Upper lobe of left lung (tissue), 6 donors: ENCODE measurements at regions not wholly inside any gene's neighbourhood (a gene's known extent, or its start where the extent isn't known, plus 50 kb on each side); places are given as distances from the start of the nearest gene placed in this dataset.

Experiments used
- ATAC-seq, 2 donors: fragments of 200-7000 bp; cut with Tn5 transposase; one replicate each; pipeline ENCODE4 v1.9.1; 2022; ENCODE audit warnings: mild to moderate bottlenecking in 2 of 2, moderate library complexity in 2 of 2; ENCODE audit not compliant: low FRiP score in 2 of 2
- DNase-seq, 2 donors: peaks; one replicate each; pipeline ENCODE4 v3.0.0-alpha.2; 2019 to 2020
- H3K27ac ChIP-seq, 4 donors: fragments of 200-600 bp; sonication (generic); one replicate each; pipeline ENCODE4 v1.5.1; 2016 to 2019
- H3K27me3 ChIP-seq, 4 donors: fragments of 200-600 bp; sonication (generic); one replicate each; pipeline ENCODE4 v1.5.1; 2017 to 2019
- H3K36me3 ChIP-seq, 4 donors: fragments of 200-600 bp; sonication (generic); one replicate each; pipeline ENCODE4 v1.5.1; 2016 to 2019
- H3K4me1 ChIP-seq, 4 donors: fragments of 200-600 bp; sonication (generic); one replicate each; pipeline ENCODE4 v1.5.1; 2018 to 2019
- H3K4me3 ChIP-seq, 4 donors: fragments of 200-600 bp; sonication (generic); one replicate each; pipeline ENCODE4 v1.5.1; 2017 to 2019; ENCODE audit warnings: mild to moderate bottlenecking in 2 of 4, moderate library complexity in 1 of 4
- H3K9me3 ChIP-seq, 4 donors: fragments of 200-600 bp; sonication (generic); one replicate each; pipeline ENCODE4 v1.5.1; 2018 to 2019
- CTCF ChIP-seq, 6 experiments: fragments of 450-650 bp in 4 of 6; fragments of 200-600 bp in 2 of 6; sonication (generic) in 2 of 6; IDR thresholded peaks; one replicate each; pipeline ENCODE4 v1.5.1; 2016 to 2019; ENCODE audit warnings: antibody characterized with exemption in 6 of 6
- EP300 ChIP-seq, 4 donors: sonication (generic); formaldehyde crosslinking; IDR thresholded peaks; one replicate each; pipeline ENCODE4 v1.5.1; 2017; ENCODE audit warnings: antibody characterized with exemption in 4 of 4, control low read depth in 2 of 4
- POLR2A ChIP-seq, 4 donors: fragments of 450-650 bp; IDR thresholded peaks; one replicate each; pipeline ENCODE4 v1.5.1; 2016 to 2017; ENCODE audit warnings: antibody characterized with exemption in 4 of 4, mild to moderate bottlenecking in 2 of 4
- POLR2AphosphoS5 ChIP-seq, 2 donors: sonication (generic); formaldehyde crosslinking; IDR thresholded peaks; one replicate each; pipeline ENCODE4 v1.5.1; 2017; ENCODE audit warnings: antibody characterized with exemption in 2 of 2
- WGBS, 2 donors: methylation state at CpG; one replicate each; pipeline ENCODE4 v1.1.5; 2017 to 2018; 5-methylcytosine and 5-hydroxymethylcytosine counted together
- donor health status: DM: no; HTN: no; CAD: no; lungs with moderate emphysema.
- donor health status: DM: no; HTN: yes; CAD: no; lungs with severe emphysema.

GRCh38 chr20:7195704-7196103 lies 428.2 kb downstream of the BMP2 start:
- DNase-seq (no peak), ATAC-seq (peak in 1 of 2 donors; percentile 58)
- WGBS, 2 donors, result 73 to 79% methylated on average over 5 of the region's 5 CpGs
- Histone ChIP-seq H3K27ac (no peak overlapping the region), H3K4me1 (no peaks in the 10 kb centered on the region), H3K4me3 (no peak overlapping the region), H3K9me3 (no peaks in the 10 kb centered on the region), H3K27me3 (no peaks in the 10 kb centered on the region), H3K36me3 (no peaks in the 10 kb centered on the region)
- TF ChIP-seq POLR2AphosphoS5 (IDR thresholded peaks at IDR 0.05), result no peak

GRCh38 chr20:7196481-7196880 lies 429.0 kb downstream of the BMP2 start:
- Histone ChIP-seq H3K36me3 (no peaks in the 10 kb centered on the region), H3K4me1 (no peaks in the 10 kb centered on the region), H3K27me3 (no peaks in the 10 kb centered on the region), H3K27ac (no peak overlapping the region), H3K4me3 (no peak overlapping the region), H3K9me3 (no peaks in the 10 kb centered on the region)
- WGBS, 2 donors, result 83 to 84% methylated on average over 1 of the region's 1 CpG
- DNase-seq (no peak), ATAC-seq (no peak)
- TF ChIP-seq POLR2AphosphoS5 (IDR thresholded peaks at IDR 0.05), result no peak
- TF ChIP-seq CTCF (IDR thresholded peaks at IDR 0.05), result no peak
- TF ChIP-seq EP300 (IDR thresholded peaks at IDR 0.05), result no peak
- no peak for TF ChIP-seq POLR2A (IDR thresholded peaks at IDR 0.05)

- Histone ChIP-seq H3K4me1 (no peaks in the 10 kb centered on the region), H3K4me3 (no peak overlapping the region), H3K27me3 (no peaks in the 10 kb centered on the region), H3K9me3 (no peaks in the 10 kb centered on the region), H3K36me3 (no peaks in the 10 kb centered on the region), H3K27ac (no peak overlapping the region)
- no peak for DNase-seq
- WGBS, 2 donors, result 77 to 82% methylated on average over 2 of the region's 2 CpGs
- TF ChIP-seq POLR2A (IDR thresholded peaks at IDR 0.05), result no peak
- TF ChIP-seq EP300 (IDR thresholded peaks at IDR 0.05), result no peak
- TF ChIP-seq POLR2AphosphoS5 (IDR thresholded peaks at IDR 0.05), result no peak
- TF ChIP-seq CTCF (IDR thresholded peaks at IDR 0.05), result no peak
- no peak for ATAC-seq
Measured at GRCh38 chr20:7199861-7200260, 432.4 kb downstream of the BMP2 start.

- Histone ChIP-seq H3K9me3 (no peaks in the 10 kb centered on the region), H3K27ac (no peak overlapping the region), H3K27me3 (no peaks in the 10 kb centered on the region), H3K4me1 (no peaks in the 10 kb centered on the region), H3K4me3 (no peak overlapping the region), H3K36me3 (no peaks in the 10 kb centered on the region)
- TF ChIP-seq POLR2AphosphoS5 (IDR thresholded peaks at IDR 0.05), result no peak
- TF ChIP-seq CTCF (IDR thresholded peaks at IDR 0.05), result no peak
- no peak for TF ChIP-seq EP300 (IDR thresholded peaks at IDR 0.05)
- TF ChIP-seq POLR2A (IDR thresholded peaks at IDR 0.05), result no peak
- no peak for DNase-seq
- no peak for ATAC-seq
- 65 to 67% methylated on average over 6 of the region's 6 CpGs for WGBS, 2 donors
Measured at GRCh38 chr20:7207186-7207798, 439.8 kb downstream of the BMP2 start.

- no peak overlapping the region for H3K27ac ChIP-seq
- TF ChIP-seq CTCF (IDR thresholded peaks at IDR 0.05) (no peak), EP300 (IDR thresholded peaks at IDR 0.05) (no peak), POLR2A (IDR thresholded peaks at IDR 0.05) (no peak), POLR2AphosphoS5 (IDR thresholded peaks at IDR 0.05) (no peak)
- WGBS, 2 donors, result 74 to 81% methylated on average over 4 of the region's 4 CpGs
Measured at GRCh38 chr20:7210910-7211309, 443.4 kb downstream of the BMP2 start.

More at GRCh38 chr20:7210910-7211309, 443.4 kb downstream of the BMP2 start:
- no peaks in the 10 kb centered on the region for H3K36me3 ChIP-seq
- H3K4me1 ChIP-seq, result no peaks in the 10 kb centered on the region
- no peaks in the 10 kb centered on the region for H3K27me3 ChIP-seq
- DNase-seq (no peak), ATAC-seq (no peak)
- H3K9me3 ChIP-seq, result no peaks in the 10 kb centered on the region
- no peak overlapping the region for H3K4me3 ChIP-seq
